HG03060 (cell line): ENCODE measurements at regions not wholly inside any gene's neighbourhood (a gene's known extent, or its start where the extent isn't known, plus 50 kb on each side); places are given as distances from the start of the nearest gene placed in this dataset.

Experiments
- ATAC-seq: cut with Tn5 transposase; IDR thresholded peaks from one replicate; pipeline ENCODE4 v1.9.1; 2021; ENCODE audit warnings: low read depth, moderate number of reproducible peaks; ENCODE audit not compliant: unreplicated experiment

- no peak for ATAC-seq
Observed at GRCh38 chr22:47245786-47246185, 483.3 kb downstream of the TBC1D22A start.

- no peak for ATAC-seq
Observed at GRCh38 chr22:47245286-47245685, 482.8 kb downstream of the TBC1D22A start.

- no peak for ATAC-seq
Observed at GRCh38 chr22:47240116-47240515, 477.7 kb downstream of the TBC1D22A start.

- ATAC-seq: no peak
Observed at GRCh38 chr22:47239474-47239860, 477.0 kb downstream of the TBC1D22A start.

- no peak for ATAC-seq
Observed at GRCh38 chr22:47238690-47239473, 476.4 kb downstream of the TBC1D22A start.

- ATAC-seq: no peak
Observed at GRCh38 chr22:47237890-47238480, 475.5 kb downstream of the TBC1D22A start.

- ATAC-seq: no peak
Observed at GRCh38 chr22:47236718-47237117, 474.3 kb downstream of the TBC1D22A start.

GRCh38 chr22:47236161-47236560 is 473.7 kb downstream of the TBC1D22A start:
- ATAC-seq: no peak

GRCh38 chr22:47233316-47234243 is 471.1 kb downstream of the TBC1D22A start:
- no peak for ATAC-seq

- ATAC-seq: no peak
Observed at GRCh38 chr22:47232753-47233152, 470.3 kb downstream of the TBC1D22A start.

GRCh38 chr22:47232197-47232596 is 469.7 kb downstream of the TBC1D22A start:
- ATAC-seq: no peak

- ATAC-seq: no peak
Observed at GRCh38 chr22:47231759-47232158, 469.3 kb downstream of the TBC1D22A start.

GRCh38 chr22:47230741-47231140 is 468.3 kb downstream of the TBC1D22A start:
- no peak for ATAC-seq

- ATAC-seq: no peak
Observed at GRCh38 chr22:47230251-47230650, 467.8 kb downstream of the TBC1D22A start.

GRCh38 chr22:47228767-47229166 is 466.3 kb downstream of the TBC1D22A start:
- ATAC-seq: no peak

- ATAC-seq: no peak
Observed at GRCh38 chr22:47225931-47226633, 463.6 kb downstream of the TBC1D22A start.

- no peak for ATAC-seq
Observed at GRCh38 chr22:47225080-47225930, 462.9 kb downstream of the TBC1D22A start.
